ELR (cell line): ENCODE measurements at regions not wholly inside any gene's neighbourhood (a gene's known extent, or its start where the extent isn't known, plus 50 kb on each side); places are given as distances from the start of the nearest gene placed in this dataset.
"Not testable (repeated sequence)": the region's sequence is repeated elsewhere in the genome, so short reads cannot be mapped to it uniquely, and the experiment has no call there.

Experiments used
- DNase-seq: peaks from one replicate; pipeline ENCODE4 v3.0.0-alpha.2; 2015; ENCODE audit warnings: low read depth

DNA sequence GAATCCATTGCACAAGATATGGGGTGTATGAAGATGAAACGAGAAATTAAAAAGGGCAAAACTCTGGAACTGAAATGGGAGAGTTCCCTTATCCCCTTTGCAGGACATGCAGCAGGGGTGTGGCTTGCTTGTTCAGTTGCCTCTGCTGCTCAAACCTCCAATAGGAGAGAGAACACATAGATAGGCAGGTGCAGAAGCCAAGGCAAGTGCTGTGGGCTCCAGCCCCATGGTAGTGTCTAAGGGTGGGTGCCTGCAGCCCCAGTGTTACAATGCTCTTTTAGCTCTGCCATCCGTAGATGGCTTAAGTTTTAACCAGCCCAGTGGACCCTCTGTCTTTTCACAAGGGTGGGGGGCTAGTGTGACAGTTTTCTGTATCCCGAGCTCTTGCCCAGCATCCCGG, 69.7 kb downstream of the CMAS start:
- DNase-seq: no peak

DNA sequence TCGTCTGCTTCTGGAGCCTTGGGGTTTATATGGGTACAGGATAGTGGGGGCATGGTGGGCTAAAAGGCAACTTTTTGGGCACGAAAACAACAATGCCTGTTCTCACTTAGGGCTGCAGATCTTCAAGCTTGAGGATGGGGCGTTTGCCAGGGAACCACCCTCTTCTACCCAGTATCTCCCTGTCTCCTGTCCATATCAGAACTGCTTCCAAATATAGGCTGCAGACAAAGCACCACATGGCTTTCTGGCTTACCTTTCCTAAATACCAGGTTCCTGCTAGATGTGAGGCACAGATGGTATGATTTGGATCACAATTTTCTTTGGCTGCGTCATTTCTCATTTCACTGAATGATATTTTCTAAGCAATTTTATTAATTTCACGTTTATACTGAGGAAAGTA, 70.4 kb downstream of the CMAS start:
- DNase-seq: no peak

- no peak for DNase-seq
Measured at GRCh38 chr12:22117563-22118237, 71.7 kb downstream of the CMAS start.

- no peak for DNase-seq
Measured at GRCh38 chr12:22118238-22118790, 72.3 kb downstream of the CMAS start.

- DNase-seq: peak; percentile 21
Measured at GRCh38 chr12:22121224-22121623, 75.2 kb downstream of the CMAS start.

GRCh38 chr12:22122359-22122758, 76.3 kb downstream of the CMAS start:
- DNase-seq: no peak

DNA sequence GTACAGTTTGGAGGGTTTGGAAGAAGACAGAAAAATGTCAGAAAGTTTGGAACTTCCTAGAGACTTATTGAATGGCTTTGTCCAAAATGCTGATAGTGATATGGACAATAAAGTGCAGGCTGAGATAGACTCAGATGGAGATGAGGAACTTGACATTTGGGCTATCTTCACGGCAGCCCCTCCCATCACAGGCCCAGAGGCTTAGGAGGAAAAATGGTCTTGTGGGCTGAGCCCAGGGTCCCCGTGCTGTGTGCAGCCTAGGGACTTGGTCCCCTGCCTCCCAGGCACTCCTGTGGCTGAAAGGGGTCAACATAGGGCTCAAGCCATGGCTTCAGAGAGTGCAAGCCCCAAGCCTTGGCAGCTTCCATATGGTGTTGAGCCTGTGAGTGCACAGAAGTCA, 79.0 kb downstream of the CMAS start:
- DNase-seq: no peak

GRCh38 chr12:22126101-22126500, 80.1 kb downstream of the CMAS start:
- DNase-seq: not testable (repeated sequence)

- no peak for DNase-seq
Measured at GRCh38 chr12:22126758-22127157, 80.7 kb downstream of the CMAS start.

GRCh38 chr12:22130671-22131070, 84.7 kb downstream of the CMAS start:
- DNase-seq: no peak

- not testable (repeated sequence) for DNase-seq
Measured at GRCh38 chr12:22136604-22137117, 90.6 kb downstream of the CMAS start.
